Limb (tissue), 2 donors: ENCODE measurements at regions not wholly inside any gene's neighbourhood (a gene's known extent, or its start where the extent isn't known, plus 50 kb on each side); places are given as distances from the start of the nearest gene placed in this dataset.

ENCODE experiments used
- DNase-seq, 2 donors: peaks; one replicate each; pipeline ENCODE4 v3.0.0-alpha.2; 2016; ENCODE audit errors: extremely low spot score in 2 of 2

- peak; percentile 36 to 42 for DNase-seq
Observed at GRCh38 chr12:66066137-66066928, 64.2 kb downstream of the LLPH start.

GRCh38 chr12:66065641-66066136 is 64.9 kb downstream of the LLPH start:
- peak in 1 of 2 donors; percentile 36 for DNase-seq

- DNase-seq: no peak
Observed at GRCh38 chr12:66065150-66065549, 65.4 kb downstream of the LLPH start.

GRCh38 chr12:66063916-66064315 is 66.6 kb downstream of the LLPH start:
- no peak for DNase-seq

GRCh38 chr12:66062290-66062625 is 68.3 kb downstream of the LLPH start:
- no peak for DNase-seq

- no peak for DNase-seq
Observed at GRCh38 chr12:66061557-66062289, 68.8 kb downstream of the LLPH start.

GRCh38 chr12:66061076-66061475 is 69.5 kb downstream of the LLPH start:
- DNase-seq: no peak

- DNase-seq: no peak
Observed at GRCh38 chr12:66060163-66060907, 70.2 kb downstream of the LLPH start.

GRCh38 chr12:66059666-66060065 is 70.9 kb downstream of the LLPH start:
- DNase-seq: no peak

- DNase-seq: no peak
Observed at GRCh38 chr12:66058554-66058953, 72.0 kb downstream of the LLPH start.

GRCh38 chr12:66055837-66056319 is 74.7 kb downstream of the LLPH start:
- DNase-seq: no peak

GRCh38 chr12:66052988-66053615 is 77.4 kb downstream of the LLPH start:
- DNase-seq: no peak

- DNase-seq: no peak
Observed at GRCh38 chr12:66051361-66051760, 79.2 kb downstream of the LLPH start.

- no peak for DNase-seq
Observed at GRCh38 chr12:66050610-66051009, 79.9 kb downstream of the LLPH start.

- DNase-seq: no peak
Observed at GRCh38 chr12:66050283-66050576, 80.3 kb downstream of the LLPH start.

- no peak for DNase-seq
Observed at GRCh38 chr12:66049538-66050282, 80.8 kb downstream of the LLPH start.

GRCh38 chr12:66048835-66049537 is 81.6 kb downstream of the LLPH start:
- DNase-seq: no peak

- DNase-seq: no peak
Observed at GRCh38 chr12:66048218-66048834, 82.2 kb downstream of the LLPH start.

GRCh38 chr12:66047411-66048021 is 83.0 kb downstream of the LLPH start:
- no peak for DNase-seq
